Muscle layer of duodenum (tissue), 2 donors: ENCODE measurements at regions not wholly inside any gene's neighbourhood (a gene's known extent, or its start where the extent isn't known, plus 50 kb on each side); places are given as distances from the start of the nearest gene placed in this dataset.

ENCODE experiments used
- H3K27ac ChIP-seq: one replicate; pipeline ENCODE4 v1.7.0; 2013; ENCODE audit warnings: mild to moderate bottlenecking, low read length
- H3K27me3 ChIP-seq: one replicate; pipeline ENCODE4 v1.7.0; 2013; ENCODE audit warnings: low read depth, mild to moderate bottlenecking, control low read depth, low read length
- H3K36me3 ChIP-seq, 2 donors: one replicate each; pipeline ENCODE4 v1.7.0; 2013; ENCODE audit warnings: low read length in 2 of 2, control low read depth in 1 of 2, mild to moderate bottlenecking in 1 of 2; ENCODE audit not compliant: insufficient read depth in 2 of 2, control insufficient read depth in 1 of 2
- H3K4me1 ChIP-seq, 2 donors: one replicate each; pipeline ENCODE4 v1.7.0; 2013; ENCODE audit warnings: low read length in 2 of 2, mild to moderate bottlenecking in 2 of 2, control low read depth in 1 of 2, moderate library complexity in 1 of 2; ENCODE audit not compliant: insufficient read depth in 2 of 2, control insufficient read depth in 1 of 2
- H3K4me3 ChIP-seq, 2 donors: one replicate each; pipeline ENCODE4 v1.7.0; 2013; ENCODE audit warnings: low read length in 2 of 2, low read depth in 1 of 2, mild to moderate bottlenecking in 1 of 2
- H3K9me3 ChIP-seq, 2 donors: one replicate each; pipeline ENCODE4 v1.7.0; 2013; ENCODE audit warnings: low read length in 2 of 2, control low read depth in 1 of 2, mild to moderate bottlenecking in 1 of 2; ENCODE audit not compliant: control insufficient read depth in 1 of 2
- donor health status: healthy.

DNA sequence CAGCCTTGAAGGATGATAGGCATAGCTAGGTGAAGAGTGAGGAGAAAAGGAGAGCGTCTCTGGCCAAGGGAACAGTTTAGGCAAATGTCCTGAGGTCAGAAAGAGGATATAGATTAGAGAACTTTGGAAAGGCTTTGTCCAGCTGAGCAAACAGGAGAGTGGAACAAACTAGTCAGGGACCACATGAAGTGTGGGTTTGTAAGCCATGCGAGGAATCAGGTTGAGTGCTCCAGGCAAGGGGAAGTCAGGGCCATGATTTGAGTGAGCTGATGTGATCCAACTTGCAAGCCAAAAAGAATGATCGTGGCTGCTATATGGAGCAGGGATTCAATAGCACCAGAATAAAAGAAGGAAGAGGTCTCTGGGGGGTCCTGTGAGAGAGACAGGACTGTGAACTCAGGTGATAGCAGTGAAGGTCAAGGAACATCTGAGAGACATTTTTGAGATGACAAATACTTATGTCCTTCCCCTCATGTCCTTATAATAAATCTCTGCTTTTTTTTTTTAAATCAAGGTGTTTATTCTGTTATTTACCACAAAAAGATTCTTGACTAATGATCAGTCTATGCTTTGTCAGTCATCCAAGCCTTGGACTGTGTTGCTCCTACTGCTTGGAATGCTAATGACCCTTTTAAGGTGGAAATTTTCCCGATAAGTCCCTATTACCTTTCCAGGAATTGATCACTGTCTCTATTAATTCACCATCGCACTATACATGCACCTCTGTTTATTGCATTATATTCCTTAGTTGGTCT is 472.6 kb downstream of the TXNL1 start:
- H3K4me1 ChIP-seq: peaks cover 0 to 8% of the 10 kb centered on the region in 2 donors

DNA sequence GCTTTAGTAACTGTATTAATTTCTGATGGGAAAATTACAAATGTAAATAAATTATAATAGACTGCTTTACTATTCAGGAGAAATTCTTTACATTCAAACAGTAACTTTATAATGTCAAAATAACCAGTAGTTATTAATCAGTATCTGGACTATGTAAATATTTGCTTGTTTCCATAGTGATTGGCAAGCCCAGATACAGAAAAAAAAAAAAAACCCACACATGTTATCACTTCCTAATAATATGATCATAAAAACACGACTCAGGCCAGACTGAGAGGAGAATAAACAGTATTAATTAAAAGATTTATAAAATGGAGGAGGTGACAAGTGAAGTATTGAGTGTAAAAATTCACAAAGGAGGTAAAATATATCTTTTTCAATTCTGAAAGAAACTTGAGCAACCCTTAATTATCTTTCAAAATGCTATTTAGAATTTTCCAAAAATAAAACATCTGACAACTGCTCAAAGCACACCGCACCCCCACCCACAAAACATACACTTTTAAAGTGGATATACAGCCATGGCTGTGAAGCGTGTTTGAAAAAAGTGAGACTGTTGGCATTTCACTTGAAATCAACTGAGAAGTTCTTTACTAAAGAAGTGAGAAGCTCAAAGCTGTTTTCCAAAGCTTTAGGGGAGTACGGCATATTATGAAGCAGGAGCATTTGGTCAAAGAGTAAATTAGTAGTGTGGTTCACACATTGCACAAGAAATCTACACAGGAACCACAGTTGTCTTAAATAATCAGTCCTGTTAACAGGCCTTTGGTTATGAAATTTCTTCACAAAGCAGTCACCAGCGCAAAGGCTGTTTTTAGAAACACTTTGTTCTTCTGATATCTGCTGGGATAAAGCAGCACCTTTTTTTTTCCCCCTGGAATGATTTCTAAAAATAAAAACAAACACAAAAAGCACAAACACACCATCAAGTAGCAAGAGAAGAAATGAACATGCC is 475.8 kb downstream of the TXNL1 start:
- no peaks in the 10 kb centered on the region for H3K9me3 ChIP-seq
- no peak overlapping the region for H3K4me3 ChIP-seq
- no peaks in the 10 kb centered on the region for H3K36me3 ChIP-seq
- no peaks in the 10 kb centered on the region for H3K27me3 ChIP-seq
- H3K27ac ChIP-seq: peak overlapping the region; percentile 1
- H3K4me1 ChIP-seq: peaks cover 0 to 8% of the 10 kb centered on the region in 2 donors

More for the DNA sequence above, 472.6 kb downstream of the TXNL1 start:
- Histone ChIP-seq H3K36me3 (no peaks in the 10 kb centered on the region), H3K9me3 (no peaks in the 10 kb centered on the region), H3K27me3 (no peaks in the 10 kb centered on the region), H3K4me3 (no peak overlapping the region), H3K27ac (no peak overlapping the region)

DNA sequence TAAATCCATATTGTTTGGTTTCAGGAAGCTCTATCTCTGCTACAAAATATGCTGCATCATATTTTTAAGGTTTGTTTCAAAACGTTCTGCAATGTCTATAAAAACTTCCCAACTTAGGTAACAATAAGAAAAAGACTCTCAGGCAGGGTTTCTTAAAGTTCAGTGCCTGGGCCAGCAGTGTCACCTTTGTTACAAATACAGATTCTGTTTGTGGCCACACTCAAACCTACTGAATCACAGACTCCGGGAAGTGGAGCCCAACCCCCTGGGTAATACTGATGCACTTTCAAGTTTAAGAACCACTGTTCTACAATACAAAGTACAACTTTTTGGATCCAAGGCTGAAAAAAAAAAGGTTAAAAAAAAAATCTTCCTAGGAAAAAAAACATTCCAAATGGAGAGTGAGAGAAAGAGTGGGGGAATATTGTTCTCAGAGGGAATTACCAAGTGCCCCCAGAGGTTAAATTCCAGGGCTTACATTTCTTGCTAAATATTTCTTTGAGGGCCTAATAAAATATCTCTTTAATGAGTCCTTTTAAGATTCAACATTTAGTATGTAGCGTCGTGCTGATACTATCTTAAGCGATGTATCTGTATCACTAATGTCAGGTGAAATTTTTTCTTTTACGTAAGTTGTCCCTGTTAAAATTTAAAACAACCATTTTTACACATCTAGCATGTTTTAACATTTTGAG is 476.7 kb downstream of the TXNL1 start:
- Histone ChIP-seq H3K4me3 (no peak overlapping the region), H3K9me3 (no peaks in the 10 kb centered on the region), H3K27ac (peak overlapping the region; percentile 11)

GRCh38 chr18:56158676-56159075 is 479.7 kb downstream of the TXNL1 start:
- H3K27ac ChIP-seq: no peak overlapping the region
- H3K27me3 ChIP-seq: no peaks in the 10 kb centered on the region
- H3K4me1 ChIP-seq: peaks cover 0 to 8% of the 10 kb centered on the region in 2 donors
- H3K36me3 ChIP-seq: no peaks in the 10 kb centered on the region
- no peak overlapping the region for H3K4me3 ChIP-seq
- no peaks in the 10 kb centered on the region for H3K9me3 ChIP-seq

More for the DNA sequence above, 476.7 kb downstream of the TXNL1 start:
- peaks cover 0 to 8% of the 10 kb centered on the region in 2 donors for H3K4me1 ChIP-seq
- H3K36me3 ChIP-seq: no peaks in the 10 kb centered on the region
- H3K27me3 ChIP-seq: no peaks in the 10 kb centered on the region

DNA sequence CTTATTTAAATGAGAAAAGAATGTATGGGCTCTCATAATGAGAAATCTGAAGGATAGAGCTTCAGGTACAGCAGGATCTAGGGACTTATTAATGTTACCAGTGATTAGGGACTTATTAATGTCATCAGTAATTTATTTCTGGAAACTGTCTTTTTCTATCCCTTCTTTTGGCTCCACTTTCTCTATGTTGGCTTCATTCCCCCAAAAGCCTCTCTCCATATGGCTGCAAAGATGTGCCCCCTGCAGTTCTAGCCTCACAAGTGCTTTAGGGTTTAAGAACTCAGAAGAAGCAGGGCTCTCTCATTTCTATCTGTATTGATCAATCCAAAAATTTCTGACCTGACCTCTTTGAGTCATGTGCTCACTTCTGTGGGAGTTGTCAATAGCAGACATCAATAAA is 480.9 kb downstream of the TXNL1 start:
- Histone ChIP-seq H3K4me3 (no peak overlapping the region), H3K27ac (no peak overlapping the region), H3K4me1 (peaks cover 0 to 8% of the 10 kb centered on the region in 2 donors), H3K36me3 (no peaks in the 10 kb centered on the region), H3K9me3 (no peaks in the 10 kb centered on the region), H3K27me3 (no peaks in the 10 kb centered on the region)

DNA sequence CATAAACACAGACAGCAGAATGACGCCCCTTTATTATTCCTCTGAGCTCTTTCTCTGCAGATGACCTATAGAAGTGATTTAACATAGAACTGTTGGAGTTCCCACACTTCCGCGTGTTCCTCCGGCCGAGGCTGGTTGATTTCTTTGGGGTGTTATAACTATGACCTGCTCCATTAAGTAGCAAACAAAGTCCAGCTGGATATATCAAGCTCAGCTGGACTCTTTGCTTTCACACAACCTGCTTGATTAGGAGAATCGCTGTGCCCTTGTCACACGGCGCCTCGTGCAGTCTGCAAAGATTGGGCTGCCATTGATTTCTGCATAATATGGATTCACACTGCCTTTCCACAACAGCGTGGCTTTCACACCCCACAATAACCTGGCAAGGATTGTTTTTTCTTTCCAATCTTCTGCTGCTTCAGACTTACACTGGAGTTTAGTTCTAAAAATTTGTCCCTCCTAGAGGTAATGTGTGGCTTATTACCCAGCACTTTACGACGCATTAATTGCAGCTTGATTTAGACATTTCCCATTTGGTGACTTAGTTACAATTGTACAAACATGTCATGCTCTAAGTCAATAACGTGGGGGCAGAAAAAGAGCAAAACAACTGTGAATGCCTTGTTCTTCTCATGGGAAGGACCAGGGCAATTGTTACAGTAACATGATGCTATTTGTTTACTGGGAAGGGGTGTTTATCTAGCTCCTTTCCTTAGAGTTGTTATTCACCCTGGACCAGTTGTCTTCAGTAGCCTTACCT is 485.7 kb downstream of the TXNL1 start:
- H3K9me3 ChIP-seq: no peaks in the 10 kb centered on the region
- H3K4me3 ChIP-seq: no peak overlapping the region
- no peaks in the 10 kb centered on the region for H3K27me3 ChIP-seq
- H3K36me3 ChIP-seq: no peaks in the 10 kb centered on the region
- H3K27ac ChIP-seq: no peak overlapping the region
- H3K4me1 ChIP-seq: no peaks in the 10 kb centered on the region

GRCh38 chr18:56148373-56148772 is 490.0 kb downstream of the TXNL1 start:
- Histone ChIP-seq H3K4me3 (no peak overlapping the region), H3K4me1 (no peaks in the 10 kb centered on the region), H3K27me3 (no peaks in the 10 kb centered on the region), H3K36me3 (no peaks in the 10 kb centered on the region), H3K9me3 (no peaks in the 10 kb centered on the region), H3K27ac (no peak overlapping the region)

GRCh38 chr18:56146565-56146964 is 491.8 kb downstream of the TXNL1 start:
- H3K27me3 ChIP-seq: no peaks in the 10 kb centered on the region
- no peaks in the 10 kb centered on the region for H3K4me1 ChIP-seq
- H3K36me3 ChIP-seq: no peaks in the 10 kb centered on the region
- no peak overlapping the region for H3K27ac ChIP-seq
- no peaks in the 10 kb centered on the region for H3K9me3 ChIP-seq
- no peak overlapping the region for H3K4me3 ChIP-seq

DNA sequence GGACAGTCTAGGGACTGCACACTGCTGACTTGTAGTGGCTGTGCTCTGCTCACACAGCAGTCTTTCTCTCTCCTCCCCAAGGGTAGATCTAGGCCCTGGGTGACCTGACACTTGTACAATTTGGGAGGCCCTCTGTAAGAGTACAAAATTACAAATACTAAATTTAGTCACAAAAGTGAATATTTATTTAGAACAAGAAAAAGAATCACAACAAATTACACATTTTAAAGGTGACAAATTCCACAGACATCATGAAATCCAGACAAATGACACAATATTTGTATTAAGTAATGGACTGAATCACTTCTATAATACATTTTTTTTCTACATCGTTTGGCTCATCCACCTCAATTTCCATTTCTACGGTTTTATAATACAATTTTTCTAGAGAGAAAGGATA is 496.4 kb downstream of the TXNL1 start:
- Histone ChIP-seq H3K27me3 (no peaks in the 10 kb centered on the region), H3K9me3 (no peaks in the 10 kb centered on the region), H3K4me1 (no peaks in the 10 kb centered on the region)

DNA sequence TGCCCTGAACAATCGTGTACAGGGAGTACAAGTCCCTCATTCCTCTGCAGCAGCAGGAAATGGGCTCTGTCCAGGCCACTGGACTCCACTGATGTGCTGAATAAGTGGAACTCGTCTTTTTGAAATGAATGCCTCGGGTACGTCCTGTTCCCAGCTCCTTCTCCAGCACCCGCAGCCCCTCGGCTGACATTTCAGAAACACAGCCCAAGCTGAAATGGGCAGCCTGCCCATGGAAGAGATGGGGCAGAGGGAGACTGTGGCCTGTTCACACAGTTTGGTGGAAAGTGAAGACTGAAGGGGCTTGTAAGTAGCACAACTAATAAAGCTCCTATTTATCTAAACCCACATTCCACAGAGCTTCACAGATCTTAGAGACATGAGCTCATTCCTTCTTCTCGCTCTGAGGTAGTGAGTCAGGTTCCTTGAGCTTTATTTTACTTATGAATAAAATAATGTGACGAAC is 498.6 kb downstream of the TXNL1 start:
- no peak overlapping the region for H3K27ac ChIP-seq
- H3K9me3 ChIP-seq: no peaks in the 10 kb centered on the region
- H3K4me1 ChIP-seq: no peaks in the 10 kb centered on the region
- H3K36me3 ChIP-seq: no peaks in the 10 kb centered on the region
- H3K27me3 ChIP-seq: no peaks in the 10 kb centered on the region
- no peak overlapping the region for H3K4me3 ChIP-seq

More for the DNA sequence above, 496.4 kb downstream of the TXNL1 start:
- Histone ChIP-seq H3K4me3 (no peak overlapping the region), H3K36me3 (no peaks in the 10 kb centered on the region), H3K27ac (no peak overlapping the region)
